ENCODE measurements at regions not wholly inside any gene's neighbourhood (a gene's known extent, or its start where the extent isn't known, plus 50 kb on each side); places are given as distances from the start of the nearest gene placed in this dataset.

DNA sequence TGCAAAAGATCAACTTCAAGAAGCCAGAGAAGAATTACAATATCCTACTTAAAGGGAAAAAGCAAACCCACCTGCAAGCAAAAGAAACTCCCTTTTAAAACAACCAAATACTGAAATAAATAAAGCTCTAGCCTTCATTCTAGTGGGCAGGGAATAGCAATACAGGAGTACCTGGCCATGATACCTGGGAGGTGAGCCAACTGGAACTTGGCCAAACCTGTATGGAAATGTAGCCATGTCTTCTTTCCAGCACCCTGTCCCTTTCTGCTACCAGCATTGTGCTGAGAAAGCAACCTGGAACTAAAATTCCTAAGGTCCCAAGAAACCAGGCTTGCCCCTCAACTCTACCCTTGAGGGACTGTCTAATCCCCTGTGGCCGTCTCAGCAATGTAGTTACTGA lies 530.0 kb downstream of the EPHB1 start:
- TF ChIP-seq SUZ12 (IDR thresholded peaks at IDR 0.05; ENCODE audit: extremely low read depth, insufficient read depth, insufficient read length) (no peak), ZNF274 (IDR thresholded peaks at IDR 0.05; ENCODE audit: low read depth, low read length) (no peak), YY1 (IDR thresholded peaks at IDR 0.05; ENCODE audit: insufficient read depth, insufficient read length) (no peak)

All from NT2/D1 (cell line).